GM12874 (cell line): ENCODE measurements at regions not wholly inside any gene's neighbourhood (a gene's known extent, or its start where the extent isn't known, plus 50 kb on each side); places are given as distances from the start of the nearest gene placed in this dataset.

Source experiments
- CTCF ChIP-seq: IDR thresholded peaks from 2 replicates; pipeline ENCODE4 v1.5.1; 2011; ENCODE audit warnings: low read depth, mild to moderate bottlenecking, control low read depth, low read length, moderate library complexity; ENCODE audit not compliant: insufficient read depth

GRCh38 chr4:143095447-143095846 is 89.3 kb upstream of the USP38 start:
- TF ChIP-seq CTCF, result no peak

GRCh38 chr4:143097751-143098150 is 87.0 kb upstream of the USP38 start:
- TF ChIP-seq CTCF, result no peak

GRCh38 chr4:143099693-143100092 is 85.0 kb upstream of the USP38 start:
- no peak for TF ChIP-seq CTCF

- no peak for TF ChIP-seq CTCF
Observed at GRCh38 chr4:143109376-143109775, 75.3 kb upstream of the USP38 start.

GRCh38 chr4:143118663-143119062 is 66.1 kb upstream of the USP38 start:
- TF ChIP-seq CTCF, result no peak

GRCh38 chr4:143127621-143128020 is 57.1 kb upstream of the USP38 start:
- TF ChIP-seq CTCF, result no peak

- TF ChIP-seq CTCF, result no peak
Observed at GRCh38 chr4:143133977-143134376, 50.7 kb upstream of the USP38 start.
